ENCODE measurements at regions not wholly inside any gene's neighbourhood (a gene's known extent, or its start where the extent isn't known, plus 50 kb on each side); places are given as distances from the start of the nearest gene placed in this dataset.

- TF ChIP-seq, protein P1, sequence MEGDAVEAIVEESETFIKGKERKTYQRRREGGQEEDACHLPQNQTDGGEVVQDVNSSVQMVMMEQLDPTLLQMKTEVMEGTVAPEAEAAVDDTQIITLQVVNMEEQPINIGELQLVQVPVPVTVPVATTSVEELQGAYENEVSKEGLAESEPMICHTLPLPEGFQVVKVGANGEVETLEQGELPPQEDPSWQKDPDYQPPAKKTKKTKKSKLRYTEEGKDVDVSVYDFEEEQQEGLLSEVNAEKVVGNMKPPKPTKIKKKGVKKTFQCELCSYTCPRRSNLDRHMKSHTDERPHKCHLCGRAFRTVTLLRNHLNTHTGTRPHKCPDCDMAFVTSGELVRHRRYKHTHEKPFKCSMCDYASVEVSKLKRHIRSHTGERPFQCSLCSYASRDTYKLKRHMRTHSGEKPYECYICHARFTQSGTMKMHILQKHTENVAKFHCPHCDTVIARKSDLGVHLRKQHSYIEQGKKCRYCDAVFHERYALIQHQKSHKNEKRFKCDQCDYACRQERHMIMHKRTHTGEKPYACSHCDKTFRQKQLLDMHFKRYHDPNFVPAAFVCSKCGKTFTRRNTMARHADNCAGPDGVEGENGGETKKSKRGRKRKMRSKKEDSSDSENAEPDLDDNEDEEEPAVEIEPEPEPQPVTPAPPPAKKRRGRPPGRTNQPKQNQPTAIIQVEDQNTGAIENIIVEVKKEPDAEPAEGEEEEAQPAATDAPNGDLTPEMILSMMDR (optimal IDR thresholded peaks at IDR 0.05 in 1 of 3, IDR thresholded peaks at IDR 0.05 in 1 of 3, conservative IDR thresholded peaks at IDR 0.05 in 1 of 3; ENCODE audit: extremely low read depth in 1 of 3, insufficient read depth in 2 of 3, low read length in 3 of 3) = no peak
- TF ChIP-seq EZH2 (IDR thresholded peaks at IDR 0.05; ENCODE audit: low read length) = no peak
Measured at GRCh38 chr6:93701526-93701925, 282.2 kb upstream of the EPHA7 start.
